Activated CD4-positive, alpha-beta T cell treated with anti-CD3 and anti-CD28 coated beads, Interleukin-2, amount 10 ng/mL, durations not matched to agents 7 days and 5 days (primary cell): ENCODE measurements at regions not wholly inside any gene's neighbourhood (a gene's known extent, or its start where the extent isn't known, plus 50 kb on each side); places are given as distances from the start of the nearest gene placed in this dataset.
"Not testable (repeated sequence)": the region's sequence is repeated elsewhere in the genome, so short reads cannot be mapped to it uniquely, and the experiment has no call there.

Experiments
- CTCF ChIA-PET: fragments of 350-600 bp; sonication (Branson Sonifier 250); formaldehyde crosslinking; loops from one replicate; lab custom pipeline; 2021; ENCODE audit warnings: antibody characterized with exemption; lab: Charles Lee
- POLR2A ChIA-PET: fragments of 350-600 bp; sonication (Branson Sonifier 250); formaldehyde crosslinking; loops from one replicate; lab custom pipeline; 2021; ENCODE audit warnings: antibody characterized with exemption; lab: Charles Lee
- DNase-seq: peaks from one replicate; pipeline ENCODE4 v3.0.0-alpha.2; 2020
- H3K27ac Mint-ChIP-seq: one replicate; pipeline ENCODE4 v1.8.0; 2021; ENCODE audit warnings: mild to moderate bottlenecking, moderate library complexity, mixed read lengths
- H3K27me3 Mint-ChIP-seq: one replicate; pipeline ENCODE4 v1.8.0; 2021; ENCODE audit warnings: mixed read lengths
- H3K36me3 Mint-ChIP-seq: one replicate; pipeline ENCODE4 v1.8.0; 2021; ENCODE audit warnings: low read depth, mixed read lengths
- H3K4me1 Mint-ChIP-seq: one replicate; pipeline ENCODE4 v1.8.0; 2021; ENCODE audit warnings: mixed read lengths
- H3K4me3 Mint-ChIP-seq: one replicate; pipeline ENCODE4 v1.8.0; 2021; ENCODE audit warnings: mild to moderate bottlenecking, moderate library complexity, mixed read lengths
- H3K9me3 Mint-ChIP-seq: one replicate; pipeline ENCODE4 v1.8.0; 2021; ENCODE audit warnings: mixed read lengths

DNA sequence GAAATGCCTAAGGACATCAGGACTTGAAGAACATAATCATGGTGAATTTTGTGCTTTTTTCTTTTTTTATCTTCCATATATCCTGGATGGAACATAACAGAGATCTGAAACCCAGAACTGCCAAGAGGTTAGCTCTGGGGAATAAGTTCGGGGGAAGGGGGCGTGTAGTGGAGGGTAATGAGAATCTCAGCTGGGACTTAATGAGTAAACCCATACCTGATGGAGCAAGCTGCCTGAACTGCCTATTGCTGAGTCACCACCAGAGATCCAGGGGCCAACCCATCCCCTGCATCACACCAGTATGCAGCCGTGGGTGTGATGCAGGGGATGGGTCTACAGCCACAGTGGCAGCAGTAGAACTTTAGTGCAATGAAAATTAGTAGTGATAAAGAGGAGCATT is 267.1 kb downstream of the ZFY start:
- POLR2A ChIA-PET, H3K4me1 Mint-ChIP-seq, H3K9me3 Mint-ChIP-seq, H3K27me3 Mint-ChIP-seq, CTCF ChIA-PET, H3K4me3 Mint-ChIP-seq, DNase-seq, H3K27ac Mint-ChIP-seq, H3K36me3 Mint-ChIP-seq: not testable (repeated sequence)

DNA sequence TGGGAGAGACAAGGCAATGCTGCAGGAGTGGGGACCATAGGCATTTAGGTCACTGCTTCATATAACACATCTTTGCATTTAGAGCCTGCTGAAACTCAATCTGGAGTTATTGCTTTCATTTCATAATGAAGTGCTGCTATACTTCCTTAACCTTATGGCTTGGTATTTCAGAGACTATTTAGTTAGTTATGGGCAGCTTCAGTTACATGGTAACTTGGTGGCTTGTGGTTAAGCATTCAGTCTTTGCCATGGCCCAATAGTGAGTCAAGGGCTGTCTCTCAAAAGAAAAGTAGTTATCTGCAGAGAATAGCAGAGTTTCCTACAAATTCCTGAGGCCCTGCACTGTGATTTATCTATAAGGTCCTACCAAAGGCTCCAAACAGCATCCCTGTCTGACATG is 271.6 kb downstream of the ZFY start:
- H3K27me3 Mint-ChIP-seq, H3K4me3 Mint-ChIP-seq, CTCF ChIA-PET, POLR2A ChIA-PET, H3K9me3 Mint-ChIP-seq, H3K4me1 Mint-ChIP-seq, H3K27ac Mint-ChIP-seq, H3K36me3 Mint-ChIP-seq, DNase-seq: not testable (repeated sequence)

DNA sequence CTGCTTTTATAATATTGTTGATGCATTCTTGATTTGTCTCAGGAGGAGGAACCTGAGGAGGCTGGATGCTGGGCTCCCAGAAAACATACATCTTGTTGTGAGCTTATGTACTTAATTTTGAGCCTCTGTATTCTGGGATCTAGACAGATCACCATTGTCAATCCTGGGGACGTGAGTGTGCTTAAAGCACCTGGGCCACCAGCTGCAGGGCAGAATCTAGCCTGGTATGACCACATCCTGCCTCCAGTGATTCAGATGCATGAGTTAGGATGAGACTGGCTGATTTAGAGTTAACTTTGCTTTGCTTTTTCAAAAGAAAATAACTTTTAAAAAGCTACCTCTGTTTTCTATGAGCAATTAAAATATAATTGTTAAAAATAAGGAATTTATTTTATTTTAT is 278.0 kb downstream of the ZFY start:
- H3K36me3 Mint-ChIP-seq, H3K4me1 Mint-ChIP-seq, DNase-seq, CTCF ChIA-PET, H3K4me3 Mint-ChIP-seq, POLR2A ChIA-PET, H3K9me3 Mint-ChIP-seq, H3K27ac Mint-ChIP-seq, H3K27me3 Mint-ChIP-seq: not testable (repeated sequence)

DNA sequence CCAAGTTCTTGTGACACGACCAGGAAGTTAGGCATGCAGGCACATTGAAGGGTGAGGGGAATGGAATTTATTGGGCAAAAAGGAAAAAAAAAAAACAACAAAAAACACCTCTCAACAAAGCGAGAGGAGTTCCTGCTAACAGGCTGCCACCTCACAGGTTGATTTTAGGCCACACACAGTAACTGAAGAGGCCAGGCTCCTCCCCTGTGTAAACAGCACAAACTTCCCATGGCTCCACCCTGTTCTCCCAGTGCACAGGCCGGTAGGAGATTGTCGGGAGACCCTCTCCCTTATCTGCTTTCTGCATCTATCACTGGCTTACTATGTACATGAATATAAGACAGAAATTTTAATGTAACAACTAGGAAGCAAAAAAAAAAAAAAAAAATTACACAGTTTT is 283.0 kb downstream of the ZFY start:
- H3K27me3 Mint-ChIP-seq, DNase-seq, H3K4me3 Mint-ChIP-seq, H3K9me3 Mint-ChIP-seq, H3K36me3 Mint-ChIP-seq, H3K4me1 Mint-ChIP-seq, H3K27ac Mint-ChIP-seq, POLR2A ChIA-PET, CTCF ChIA-PET: not testable (repeated sequence)

DNA sequence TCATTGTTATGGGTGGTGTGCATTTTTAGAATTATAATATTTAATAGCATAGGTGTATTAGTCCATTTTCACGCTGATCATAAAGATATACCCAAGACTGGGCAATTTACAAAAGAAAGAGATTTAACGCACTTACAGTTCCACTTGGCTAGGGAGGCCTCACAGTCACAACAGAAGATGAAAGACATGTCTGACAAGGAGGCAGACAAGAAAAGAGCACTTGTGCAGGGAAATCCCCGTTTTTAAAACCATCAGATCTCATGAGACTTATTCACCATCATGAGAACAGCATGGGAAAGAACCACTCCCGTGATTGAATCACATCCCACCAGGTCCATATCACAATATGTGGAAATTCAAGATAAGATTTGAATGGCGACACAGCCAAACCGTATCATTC is 283.4 kb downstream of the ZFY start:
- H3K9me3 Mint-ChIP-seq, H3K27ac Mint-ChIP-seq, DNase-seq, H3K36me3 Mint-ChIP-seq, H3K27me3 Mint-ChIP-seq, H3K4me1 Mint-ChIP-seq, H3K4me3 Mint-ChIP-seq, CTCF ChIA-PET, POLR2A ChIA-PET: not testable (repeated sequence)

DNA sequence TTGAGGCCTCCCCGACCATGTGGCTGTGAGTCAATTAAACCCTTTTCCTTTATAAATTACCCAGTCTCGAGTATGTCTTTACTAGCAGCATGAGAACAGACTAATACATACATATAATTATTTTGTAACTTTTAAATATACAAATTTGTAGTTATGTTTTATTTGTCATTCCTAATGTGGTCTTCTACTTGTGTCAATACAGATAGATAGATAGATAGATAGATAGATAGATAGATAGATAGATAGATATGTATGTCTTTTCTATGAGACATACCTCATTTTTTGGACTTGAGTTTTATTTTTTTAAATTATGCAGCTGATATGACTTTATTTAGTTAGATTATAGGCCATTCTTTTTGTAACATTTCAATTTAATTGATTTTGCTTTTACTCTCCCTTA is 316.0 kb upstream of the TGIF2LY start:
- H3K9me3 Mint-ChIP-seq, CTCF ChIA-PET, H3K36me3 Mint-ChIP-seq, POLR2A ChIA-PET, DNase-seq, H3K27me3 Mint-ChIP-seq, H3K27ac Mint-ChIP-seq, H3K4me3 Mint-ChIP-seq, H3K4me1 Mint-ChIP-seq: not testable (repeated sequence)

DNA sequence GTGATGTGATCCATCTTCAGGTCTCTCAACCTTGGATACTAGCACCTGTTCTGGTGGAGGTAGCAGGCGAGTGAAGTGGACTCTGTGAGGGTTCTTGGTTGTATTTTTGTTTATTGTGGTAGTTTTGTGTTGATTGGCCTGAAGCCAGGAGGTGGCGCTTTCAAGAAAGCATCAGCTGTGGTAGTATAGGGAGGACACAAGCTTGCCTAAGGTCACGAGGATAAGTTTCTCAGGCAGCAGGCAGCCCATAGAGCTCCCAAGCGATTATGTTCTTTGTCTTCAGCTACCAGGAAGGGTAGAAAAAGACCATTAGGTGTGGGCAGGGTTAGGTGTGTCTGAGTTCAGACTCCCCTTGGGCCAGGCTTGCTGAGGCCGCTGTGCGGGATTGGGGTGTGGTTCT is 290.8 kb upstream of the TGIF2LY start:
- H3K4me3 Mint-ChIP-seq, H3K27me3 Mint-ChIP-seq, CTCF ChIA-PET, H3K36me3 Mint-ChIP-seq, H3K4me1 Mint-ChIP-seq, H3K27ac Mint-ChIP-seq, DNase-seq, H3K9me3 Mint-ChIP-seq, POLR2A ChIA-PET: not testable (repeated sequence)

DNA sequence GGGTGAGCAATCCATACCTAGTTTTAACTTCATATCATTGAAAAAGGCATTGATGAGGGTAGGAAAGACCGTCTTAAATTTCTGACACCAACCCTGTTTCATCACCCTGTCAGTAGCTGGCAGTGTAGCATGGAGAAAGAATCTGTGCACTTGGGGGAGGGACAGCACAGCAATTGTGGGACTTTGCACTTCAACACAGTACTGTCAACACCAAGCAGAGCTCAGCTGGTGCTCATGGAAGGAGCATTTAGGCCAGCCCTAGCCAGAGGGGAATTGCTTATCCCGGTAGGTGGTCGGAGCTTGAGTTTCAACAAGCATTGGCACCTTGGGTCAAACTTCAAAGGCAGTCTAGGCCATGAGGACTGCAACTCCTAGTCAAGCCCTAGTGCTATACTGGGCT is 281.6 kb upstream of the TGIF2LY start:
- DNase-seq, CTCF ChIA-PET, H3K4me3 Mint-ChIP-seq, H3K27ac Mint-ChIP-seq, H3K9me3 Mint-ChIP-seq, H3K27me3 Mint-ChIP-seq, POLR2A ChIA-PET, H3K36me3 Mint-ChIP-seq, H3K4me1 Mint-ChIP-seq: not testable (repeated sequence)

DNA sequence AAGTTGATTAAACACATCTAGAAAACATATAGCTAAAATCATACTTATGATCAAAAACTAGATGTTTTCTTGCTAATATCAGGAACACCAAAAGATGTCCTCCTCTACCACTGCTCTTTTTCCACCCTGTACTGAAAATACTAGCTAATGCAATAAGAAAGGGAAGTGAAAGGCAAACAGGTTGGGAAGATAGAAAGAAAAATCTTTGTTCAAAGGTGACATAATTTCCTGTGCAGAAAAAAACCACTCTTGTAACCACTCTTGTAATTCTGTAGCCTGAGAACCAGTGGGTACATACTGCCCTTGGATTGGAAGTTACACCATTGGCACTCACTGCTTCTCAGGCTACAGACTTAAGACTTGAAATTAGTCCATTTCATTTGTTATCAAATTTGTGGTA is 258.9 kb upstream of the TGIF2LY start:
- H3K36me3 Mint-ChIP-seq, H3K27me3 Mint-ChIP-seq, DNase-seq, H3K9me3 Mint-ChIP-seq, H3K4me3 Mint-ChIP-seq, POLR2A ChIA-PET, CTCF ChIA-PET, H3K27ac Mint-ChIP-seq, H3K4me1 Mint-ChIP-seq: not testable (repeated sequence)

DNA sequence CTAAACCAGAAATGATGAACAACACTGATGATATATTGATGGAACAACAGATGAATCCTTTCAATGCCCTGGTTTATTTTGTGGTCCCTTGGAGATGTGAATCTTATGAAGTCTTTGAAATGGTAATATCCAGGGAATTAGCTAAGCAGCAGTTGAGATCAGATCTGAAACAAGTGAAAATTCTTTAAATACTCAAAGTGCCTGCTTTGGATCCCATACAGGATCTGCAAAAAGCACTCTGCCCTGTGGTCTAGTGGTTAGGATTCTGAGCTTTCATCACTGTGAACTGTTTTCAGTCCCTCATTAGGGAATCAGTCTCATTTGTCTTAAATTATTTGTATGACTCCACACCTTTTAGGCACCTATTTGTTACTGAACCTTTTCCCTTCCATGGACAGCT is 211.3 kb upstream of the TGIF2LY start:
- H3K36me3 Mint-ChIP-seq, POLR2A ChIA-PET, H3K9me3 Mint-ChIP-seq, H3K4me1 Mint-ChIP-seq, H3K4me3 Mint-ChIP-seq, H3K27ac Mint-ChIP-seq, H3K27me3 Mint-ChIP-seq, DNase-seq, CTCF ChIA-PET: not testable (repeated sequence)

DNA sequence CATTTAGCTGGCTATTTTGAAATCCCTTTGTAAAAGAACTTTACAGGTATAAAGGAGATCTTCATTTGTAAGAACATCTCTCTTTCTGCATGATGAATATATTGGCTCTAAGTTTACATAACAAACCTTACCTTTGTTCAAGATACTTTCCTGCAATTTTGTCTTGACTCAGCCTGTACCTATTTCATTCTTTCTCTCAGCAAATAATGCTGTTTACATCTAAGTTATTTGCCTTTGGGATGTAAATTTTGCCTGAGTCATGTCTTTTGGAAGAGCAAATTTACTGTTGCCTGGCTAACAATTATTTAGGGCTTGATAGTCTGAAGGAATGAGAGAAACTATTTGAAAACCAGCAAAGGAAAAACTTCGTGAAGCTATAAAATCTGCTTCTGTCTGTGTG is 210.4 kb upstream of the TGIF2LY start:
- H3K36me3 Mint-ChIP-seq, H3K9me3 Mint-ChIP-seq, POLR2A ChIA-PET, CTCF ChIA-PET, H3K27me3 Mint-ChIP-seq, DNase-seq, H3K4me1 Mint-ChIP-seq, H3K27ac Mint-ChIP-seq, H3K4me3 Mint-ChIP-seq: not testable (repeated sequence)

DNA sequence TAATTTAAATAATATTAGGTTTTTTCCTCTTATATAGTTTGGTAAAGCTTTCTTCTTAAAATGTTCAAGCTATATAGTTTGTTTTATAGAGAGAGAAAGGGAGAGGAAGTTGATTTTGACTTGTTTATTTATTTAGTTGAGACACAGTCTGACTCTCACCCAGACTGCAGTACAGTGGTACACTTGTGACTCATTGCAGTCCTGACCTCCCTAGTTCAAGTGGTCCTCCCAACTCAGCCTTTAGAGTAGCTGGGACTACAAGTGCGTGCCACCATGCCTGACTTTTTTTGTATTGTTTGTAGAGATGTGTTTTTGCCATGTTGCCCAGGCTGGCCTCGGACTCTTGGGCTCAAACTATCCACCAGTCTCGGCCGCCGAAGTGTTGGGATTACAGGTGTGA is 187.4 kb upstream of the TGIF2LY start:
- H3K4me3 Mint-ChIP-seq, POLR2A ChIA-PET, CTCF ChIA-PET, H3K4me1 Mint-ChIP-seq, H3K9me3 Mint-ChIP-seq, H3K27me3 Mint-ChIP-seq, H3K36me3 Mint-ChIP-seq, DNase-seq, H3K27ac Mint-ChIP-seq: not testable (repeated sequence)

DNA sequence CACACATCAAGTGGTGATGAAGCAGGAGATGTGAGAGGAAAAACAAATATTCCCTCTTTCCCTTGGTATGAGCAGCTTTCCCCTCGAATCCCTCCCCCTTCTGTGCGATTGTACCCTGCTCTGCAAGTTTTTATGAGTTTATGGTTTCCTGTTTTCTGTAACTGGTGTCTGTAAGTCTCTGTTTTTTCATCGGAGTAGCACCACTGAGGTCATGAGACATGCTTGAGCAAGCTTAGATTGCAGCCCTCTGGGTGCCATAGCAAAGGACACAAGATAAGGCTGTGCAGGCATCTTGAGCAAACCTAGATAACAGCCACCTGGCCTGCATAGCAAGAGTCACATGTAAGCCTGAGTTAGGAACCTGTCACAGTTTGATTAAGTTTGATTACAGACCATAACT is 174.6 kb upstream of the TGIF2LY start:
- H3K27me3 Mint-ChIP-seq, H3K4me3 Mint-ChIP-seq, H3K36me3 Mint-ChIP-seq, POLR2A ChIA-PET, DNase-seq, H3K4me1 Mint-ChIP-seq, CTCF ChIA-PET, H3K9me3 Mint-ChIP-seq, H3K27ac Mint-ChIP-seq: not testable (repeated sequence)

DNA sequence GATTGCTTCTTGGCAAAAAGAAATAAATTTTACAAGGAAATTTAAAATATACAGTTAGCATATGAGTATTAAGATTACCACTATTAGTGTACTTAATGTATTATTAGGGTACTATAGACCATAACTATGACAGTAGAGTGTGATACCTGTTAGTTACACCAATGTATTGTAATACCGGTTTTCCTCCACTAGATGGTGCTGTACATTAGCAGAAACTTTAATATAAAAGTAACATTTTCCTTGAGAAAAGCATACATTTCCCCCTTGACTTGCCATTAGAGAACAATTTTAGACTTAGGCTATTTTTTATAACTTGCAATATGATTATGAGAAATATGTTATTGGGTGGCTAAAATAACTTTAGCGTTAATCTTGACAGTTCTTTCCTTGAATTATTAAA is 173.3 kb upstream of the TGIF2LY start:
- H3K27ac Mint-ChIP-seq, H3K4me3 Mint-ChIP-seq, H3K9me3 Mint-ChIP-seq, H3K4me1 Mint-ChIP-seq, H3K36me3 Mint-ChIP-seq, CTCF ChIA-PET, POLR2A ChIA-PET, H3K27me3 Mint-ChIP-seq, DNase-seq: not testable (repeated sequence)

DNA sequence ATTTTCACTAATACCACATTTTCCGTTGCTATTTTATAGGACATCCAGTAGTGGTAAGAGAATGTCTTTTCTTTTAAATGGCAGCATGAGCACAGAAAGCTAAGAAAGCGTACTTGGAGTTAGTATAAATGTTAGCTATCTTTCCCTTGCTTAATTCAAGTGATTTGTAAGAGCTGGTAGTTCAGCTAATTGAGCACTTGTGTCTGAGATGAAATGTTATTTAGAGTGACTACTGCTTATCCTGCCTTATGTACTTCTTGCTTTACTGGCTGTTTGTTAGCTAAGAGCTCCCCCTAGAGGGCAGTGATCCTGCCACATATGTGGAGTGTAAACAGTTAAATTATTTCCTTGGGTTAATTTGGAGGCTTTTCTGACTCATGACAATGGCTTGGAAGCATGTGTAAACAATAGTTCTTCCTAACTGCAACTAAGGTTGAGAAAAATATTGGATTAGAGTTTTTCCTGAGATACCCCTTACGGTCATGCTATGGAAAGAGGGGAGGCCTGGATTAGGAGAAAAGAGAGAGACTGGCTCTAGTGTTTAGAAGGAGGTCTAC is 171.9 kb upstream of the TGIF2LY start:
- H3K27me3 Mint-ChIP-seq, H3K27ac Mint-ChIP-seq, DNase-seq, POLR2A ChIA-PET, H3K4me3 Mint-ChIP-seq, H3K4me1 Mint-ChIP-seq, CTCF ChIA-PET, H3K36me3 Mint-ChIP-seq, H3K9me3 Mint-ChIP-seq: not testable (repeated sequence)
